ENCODE measurements at regions not wholly inside any gene's neighbourhood (a gene's known extent, or its start where the extent isn't known, plus 50 kb on each side); places are given as distances from the start of the nearest gene placed in this dataset.

DNA sequence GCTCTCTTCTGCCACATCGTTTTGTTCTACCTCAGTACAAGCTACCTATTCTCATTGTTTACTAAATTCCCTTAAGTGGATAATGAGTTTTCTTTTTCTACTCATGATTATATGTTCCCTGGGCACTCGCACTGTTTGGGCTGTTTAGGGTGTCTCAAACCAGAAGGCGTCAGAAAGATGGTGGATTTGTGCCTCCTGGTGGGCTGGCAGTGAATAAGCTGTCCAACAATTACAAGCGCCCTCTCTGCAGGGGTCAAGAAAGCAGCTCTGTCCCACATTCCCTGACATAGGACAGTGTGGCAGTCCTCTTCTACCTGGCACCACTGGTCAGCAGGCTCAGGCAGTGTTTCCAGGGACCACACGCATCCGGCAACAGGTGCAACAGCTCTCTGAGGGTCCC is 173.4 kb upstream of the PPP2R3A start:
- Histone ChIP-seq H3K4me1 (no peaks in the 10 kb centered on the region), H3K36me3 (no peaks in the 10 kb centered on the region), H3K4me3 (no peak overlapping the region), H3K27me3 (no peaks in the 10 kb centered on the region), H3K27ac (no peak overlapping the region), H3K9me3 (no peaks in the 10 kb centered on the region)
- no peak for DNase-seq (ENCODE audit: low spot score)
- TF ChIP-seq, protein P1, sequence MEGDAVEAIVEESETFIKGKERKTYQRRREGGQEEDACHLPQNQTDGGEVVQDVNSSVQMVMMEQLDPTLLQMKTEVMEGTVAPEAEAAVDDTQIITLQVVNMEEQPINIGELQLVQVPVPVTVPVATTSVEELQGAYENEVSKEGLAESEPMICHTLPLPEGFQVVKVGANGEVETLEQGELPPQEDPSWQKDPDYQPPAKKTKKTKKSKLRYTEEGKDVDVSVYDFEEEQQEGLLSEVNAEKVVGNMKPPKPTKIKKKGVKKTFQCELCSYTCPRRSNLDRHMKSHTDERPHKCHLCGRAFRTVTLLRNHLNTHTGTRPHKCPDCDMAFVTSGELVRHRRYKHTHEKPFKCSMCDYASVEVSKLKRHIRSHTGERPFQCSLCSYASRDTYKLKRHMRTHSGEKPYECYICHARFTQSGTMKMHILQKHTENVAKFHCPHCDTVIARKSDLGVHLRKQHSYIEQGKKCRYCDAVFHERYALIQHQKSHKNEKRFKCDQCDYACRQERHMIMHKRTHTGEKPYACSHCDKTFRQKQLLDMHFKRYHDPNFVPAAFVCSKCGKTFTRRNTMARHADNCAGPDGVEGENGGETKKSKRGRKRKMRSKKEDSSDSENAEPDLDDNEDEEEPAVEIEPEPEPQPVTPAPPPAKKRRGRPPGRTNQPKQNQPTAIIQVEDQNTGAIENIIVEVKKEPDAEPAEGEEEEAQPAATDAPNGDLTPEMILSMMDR (IDR thresholded peaks at IDR 0.05), result no peak

DNA sequence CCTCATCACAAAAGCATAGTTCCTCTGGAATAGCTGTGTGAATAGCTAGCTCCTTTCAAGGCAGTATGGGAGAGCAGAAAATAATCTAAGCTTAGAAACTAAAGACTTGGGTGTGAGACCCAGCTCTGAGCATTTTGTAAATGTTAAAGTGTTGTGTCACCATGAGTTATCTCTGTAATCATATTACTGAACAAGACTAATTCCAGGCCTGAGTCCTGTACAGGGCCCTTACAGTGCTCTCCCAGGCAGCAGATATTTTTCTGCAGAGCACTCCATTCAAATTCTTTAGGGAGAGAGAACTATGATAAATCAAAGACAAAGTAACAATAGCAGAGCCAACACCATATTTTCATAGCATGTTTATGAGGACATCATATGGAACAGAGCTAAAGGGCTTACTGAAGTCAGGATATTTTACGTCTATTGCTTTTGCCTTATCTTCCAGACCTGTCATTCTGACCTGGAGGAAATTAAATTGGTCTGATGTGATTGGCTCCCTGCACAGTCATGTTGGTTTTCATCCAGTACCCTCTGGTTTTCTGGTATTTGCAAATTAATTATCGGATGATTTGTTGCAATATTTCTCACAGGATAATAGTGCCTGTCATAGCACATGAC is 172.6 kb upstream of the PPP2R3A start:
- Histone ChIP-seq H3K9me3 (no peaks in the 10 kb centered on the region), H3K36me3 (no peaks in the 10 kb centered on the region), H3K4me1 (no peaks in the 10 kb centered on the region), H3K27ac (no peak overlapping the region), H3K27me3 (no peaks in the 10 kb centered on the region), H3K4me3 (no peak overlapping the region)
- TF ChIP-seq, protein P1 (IDR thresholded peaks at IDR 0.05), result no peak
- DNase-seq (ENCODE audit: low spot score), result no peak

DNA sequence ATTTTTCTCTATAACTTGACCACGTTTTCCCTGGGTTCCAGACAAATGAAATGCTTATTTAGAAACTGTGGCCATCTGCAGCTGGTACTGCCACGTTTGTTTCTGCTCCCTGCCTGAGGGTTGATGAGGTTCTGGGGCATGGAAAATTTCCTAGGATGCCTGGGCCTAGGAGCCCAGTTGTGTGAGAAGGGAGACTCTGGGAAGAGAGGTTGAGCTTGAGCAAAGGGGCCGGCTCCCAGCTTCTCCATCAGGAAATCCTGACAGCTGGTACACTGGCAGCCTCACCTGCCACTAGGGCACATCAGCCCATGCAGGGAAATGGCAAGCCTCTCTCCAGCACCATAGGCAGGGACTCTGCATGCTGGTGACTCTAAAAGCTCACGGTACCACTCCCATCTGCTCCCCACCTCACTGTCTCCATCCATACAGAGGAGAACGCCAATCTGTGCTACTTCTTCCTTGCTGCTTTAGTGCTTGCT is 165.4 kb upstream of the PPP2R3A start:
- H3K4me1 ChIP-seq, result no peaks in the 10 kb centered on the region
- H3K27ac ChIP-seq, result no peak overlapping the region
- H3K4me3 ChIP-seq, result no peak overlapping the region
- DNase-seq (ENCODE audit: low spot score), result no peak
- TF ChIP-seq, protein P1 (IDR thresholded peaks at IDR 0.05), result no peak
- H3K9me3 ChIP-seq, result no peaks in the 10 kb centered on the region
- no peaks in the 10 kb centered on the region for H3K27me3 ChIP-seq
- no peaks in the 10 kb centered on the region for H3K36me3 ChIP-seq

DNA sequence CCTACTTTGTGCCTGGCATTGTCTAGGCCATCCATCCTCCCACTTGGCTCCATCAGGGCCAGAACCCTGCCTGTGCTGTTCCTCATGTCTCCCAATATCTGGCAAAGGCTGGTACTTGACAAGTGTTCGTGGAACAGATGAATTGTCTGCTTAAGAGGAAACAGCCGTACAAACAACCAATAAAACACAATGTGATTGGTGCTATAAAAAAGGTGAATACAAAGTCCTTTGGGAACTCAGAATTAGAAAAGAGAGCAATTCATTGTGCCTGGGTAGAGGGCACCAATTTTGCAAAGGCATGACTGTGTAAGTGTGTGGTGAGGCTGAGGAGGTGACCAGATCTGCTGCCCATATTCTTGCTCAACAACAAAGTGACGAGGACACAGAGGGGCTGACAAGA is 164.5 kb upstream of the PPP2R3A start:
- H3K4me3 ChIP-seq, result no peak overlapping the region
- TF ChIP-seq, protein P1 (IDR thresholded peaks at IDR 0.05), result no peak
- no peaks in the 10 kb centered on the region for H3K9me3 ChIP-seq
- H3K36me3 ChIP-seq, result no peaks in the 10 kb centered on the region
- H3K27ac ChIP-seq, result no peak overlapping the region
- no peaks in the 10 kb centered on the region for H3K4me1 ChIP-seq
- no peaks in the 10 kb centered on the region for H3K27me3 ChIP-seq
- DNase-seq (ENCODE audit: low spot score), result no peak

DNA sequence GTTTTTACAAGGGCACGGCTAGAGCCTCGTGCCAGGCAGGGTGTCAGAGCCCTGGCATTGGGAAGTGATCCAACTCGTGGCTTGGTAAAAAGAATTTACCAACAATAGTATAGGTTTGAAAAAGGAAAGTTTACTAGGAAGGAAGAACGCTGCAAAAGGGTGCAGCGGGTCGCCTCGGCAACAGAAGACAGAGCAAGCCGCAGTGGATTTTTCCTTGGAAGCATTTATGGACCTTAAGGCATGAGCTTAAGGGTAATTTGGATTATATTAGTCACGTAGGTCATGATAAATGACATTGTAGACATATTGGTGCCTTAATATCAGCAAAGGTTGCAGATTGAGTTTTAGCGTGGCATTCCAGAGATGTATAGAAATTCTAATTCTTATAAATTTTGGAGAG is 163.4 kb upstream of the PPP2R3A start:
- no peak for DNase-seq (ENCODE audit: low spot score)
- H3K9me3 ChIP-seq, result no peaks in the 10 kb centered on the region
- TF ChIP-seq, protein P1 (IDR thresholded peaks at IDR 0.05), result no peak

More for the DNA sequence above, 163.4 kb upstream of the PPP2R3A start:
- Histone ChIP-seq H3K36me3 (no peaks in the 10 kb centered on the region), H3K4me1 (no peaks in the 10 kb centered on the region), H3K27ac (no peak overlapping the region), H3K4me3 (no peak overlapping the region), H3K27me3 (no peaks in the 10 kb centered on the region)

All from right atrium auricular region (tissue), 2 donors.